ENCODE measurements at regions not wholly inside any gene's neighbourhood (a gene's known extent, or its start where the extent isn't known, plus 50 kb on each side); places are given as distances from the start of the nearest gene placed in this dataset.

GRCh38 chr10:128863411-128863810, 603.6 kb upstream of the MGMT start:
- H3K4me3 ChIP-seq (ENCODE audit: low read length): no peak overlapping the region
- H3K36me3 ChIP-seq (ENCODE audit: insufficient read depth, low read length): no peaks in the 10 kb centered on the region
- no peak overlapping the region for H3K4me2 ChIP-seq (ENCODE audit: low read length)
- H3K79me2 ChIP-seq (replicated peaks; ENCODE audit: insufficient read depth, low read length): no peaks in the 10 kb centered on the region
- H3K9me3 ChIP-seq (ENCODE audit: low read length): no peaks in the 10 kb centered on the region
- TF ChIP-seq, protein P1, sequence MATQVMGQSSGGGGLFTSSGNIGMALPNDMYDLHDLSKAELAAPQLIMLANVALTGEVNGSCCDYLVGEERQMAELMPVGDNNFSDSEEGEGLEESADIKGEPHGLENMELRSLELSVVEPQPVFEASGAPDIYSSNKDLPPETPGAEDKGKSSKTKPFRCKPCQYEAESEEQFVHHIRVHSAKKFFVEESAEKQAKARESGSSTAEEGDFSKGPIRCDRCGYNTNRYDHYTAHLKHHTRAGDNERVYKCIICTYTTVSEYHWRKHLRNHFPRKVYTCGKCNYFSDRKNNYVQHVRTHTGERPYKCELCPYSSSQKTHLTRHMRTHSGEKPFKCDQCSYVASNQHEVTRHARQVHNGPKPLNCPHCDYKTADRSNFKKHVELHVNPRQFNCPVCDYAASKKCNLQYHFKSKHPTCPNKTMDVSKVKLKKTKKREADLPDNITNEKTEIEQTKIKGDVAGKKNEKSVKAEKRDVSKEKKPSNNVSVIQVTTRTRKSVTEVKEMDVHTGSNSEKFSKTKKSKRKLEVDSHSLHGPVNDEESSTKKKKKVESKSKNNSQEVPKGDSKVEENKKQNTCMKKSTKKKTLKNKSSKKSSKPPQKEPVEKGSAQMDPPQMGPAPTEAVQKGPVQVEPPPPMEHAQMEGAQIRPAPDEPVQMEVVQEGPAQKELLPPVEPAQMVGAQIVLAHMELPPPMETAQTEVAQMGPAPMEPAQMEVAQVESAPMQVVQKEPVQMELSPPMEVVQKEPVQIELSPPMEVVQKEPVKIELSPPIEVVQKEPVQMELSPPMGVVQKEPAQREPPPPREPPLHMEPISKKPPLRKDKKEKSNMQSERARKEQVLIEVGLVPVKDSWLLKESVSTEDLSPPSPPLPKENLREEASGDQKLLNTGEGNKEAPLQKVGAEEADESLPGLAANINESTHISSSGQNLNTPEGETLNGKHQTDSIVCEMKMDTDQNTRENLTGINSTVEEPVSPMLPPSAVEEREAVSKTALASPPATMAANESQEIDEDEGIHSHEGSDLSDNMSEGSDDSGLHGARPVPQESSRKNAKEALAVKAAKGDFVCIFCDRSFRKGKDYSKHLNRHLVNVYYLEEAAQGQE (IDR thresholded peaks at IDR 0.05; ENCODE audit: borderline replicate concordance): no peak
- no peak overlapping the region for H2AFZ ChIP-seq (ENCODE audit: low read depth, low read length)
- no peak overlapping the region for H3K9ac ChIP-seq (ENCODE audit: low read length)
- H3F3A ChIP-seq (ENCODE audit: insufficient read depth, low read length, poor library complexity, severe bottlenecking): no peaks in the 10 kb centered on the region
- no peaks in the 10 kb centered on the region for H3K27me3 ChIP-seq (ENCODE audit: insufficient read depth, low read depth, low read length)
- H4K20me1 ChIP-seq (ENCODE audit: insufficient read depth): no peaks in the 10 kb centered on the region
- no peaks in the 10 kb centered on the region for H3K9me2 ChIP-seq (ENCODE audit: insufficient read depth, low read length)
- no peak overlapping the region for H3K27ac ChIP-seq (ENCODE audit: low read length)

DNA sequence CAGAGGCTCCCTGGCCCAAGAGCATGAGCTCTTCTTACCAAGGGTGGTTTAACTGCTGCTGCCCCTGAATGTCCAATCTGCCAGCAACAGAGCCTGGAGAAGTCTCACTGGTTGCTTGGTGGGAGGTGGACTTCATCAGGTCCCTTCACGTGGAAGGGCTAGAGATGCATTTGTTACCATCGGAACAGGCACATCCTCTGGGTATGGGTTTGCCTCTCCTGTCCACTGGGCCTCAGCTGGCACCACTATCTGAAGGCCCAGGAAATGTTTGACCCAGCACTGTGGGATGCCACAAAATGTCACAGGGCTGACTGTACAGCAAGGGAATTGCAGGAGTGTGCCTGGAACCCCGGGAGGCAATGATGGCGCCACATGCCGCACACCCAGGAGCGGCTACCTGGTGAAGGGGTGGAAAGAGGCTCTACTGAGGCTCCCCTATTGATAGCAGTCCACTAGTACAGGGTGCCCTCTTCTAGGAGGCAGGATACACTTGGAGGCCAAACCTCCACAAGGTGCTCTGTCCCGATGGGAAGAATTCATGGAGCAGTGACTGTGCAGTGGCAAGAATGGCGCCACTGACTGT, 603.1 kb upstream of the MGMT start:
- Histone ChIP-seq H3K4me3 (ENCODE audit: low read length) (no peak overlapping the region), H3K9ac (ENCODE audit: low read length) (no peak overlapping the region), H3K27ac (ENCODE audit: low read length) (no peak overlapping the region), H4K20me1 (ENCODE audit: insufficient read depth) (no peaks in the 10 kb centered on the region), H3F3A (ENCODE audit: insufficient read depth, low read length, poor library complexity, severe bottlenecking) (no peaks in the 10 kb centered on the region), H3K36me3 (ENCODE audit: insufficient read depth, low read length) (no peaks in the 10 kb centered on the region), H2AFZ (ENCODE audit: low read depth, low read length) (no peak overlapping the region), H3K79me2 (replicated peaks; ENCODE audit: insufficient read depth, low read length) (no peaks in the 10 kb centered on the region), H3K9me3 (ENCODE audit: low read length) (no peaks in the 10 kb centered on the region), H3K27me3 (ENCODE audit: insufficient read depth, low read depth, low read length) (no peaks in the 10 kb centered on the region), H3K9me2 (ENCODE audit: insufficient read depth, low read length) (no peaks in the 10 kb centered on the region), H3K4me2 (ENCODE audit: low read length) (no peak overlapping the region)
- TF ChIP-seq, protein P1 (IDR thresholded peaks at IDR 0.05; ENCODE audit: borderline replicate concordance): no peak
- TF ChIP-seq MXI1 (conservative IDR thresholded peaks at IDR 0.05; ENCODE audit: poor library complexity, severe bottlenecking): no peak
- TF ChIP-seq TAF1 (IDR thresholded peaks at IDR 0.05; ENCODE audit: low read depth): no peak
- TF ChIP-seq SMC3 (conservative IDR thresholded peaks at IDR 0.05; ENCODE audit: poor library complexity): no peak
- no peak for TF ChIP-seq POLR2AphosphoS5 (IDR thresholded peaks at IDR 0.05)
- TF ChIP-seq RAD21 (conservative IDR thresholded peaks at IDR 0.05): no peak
- TF ChIP-seq, protein P2, sequence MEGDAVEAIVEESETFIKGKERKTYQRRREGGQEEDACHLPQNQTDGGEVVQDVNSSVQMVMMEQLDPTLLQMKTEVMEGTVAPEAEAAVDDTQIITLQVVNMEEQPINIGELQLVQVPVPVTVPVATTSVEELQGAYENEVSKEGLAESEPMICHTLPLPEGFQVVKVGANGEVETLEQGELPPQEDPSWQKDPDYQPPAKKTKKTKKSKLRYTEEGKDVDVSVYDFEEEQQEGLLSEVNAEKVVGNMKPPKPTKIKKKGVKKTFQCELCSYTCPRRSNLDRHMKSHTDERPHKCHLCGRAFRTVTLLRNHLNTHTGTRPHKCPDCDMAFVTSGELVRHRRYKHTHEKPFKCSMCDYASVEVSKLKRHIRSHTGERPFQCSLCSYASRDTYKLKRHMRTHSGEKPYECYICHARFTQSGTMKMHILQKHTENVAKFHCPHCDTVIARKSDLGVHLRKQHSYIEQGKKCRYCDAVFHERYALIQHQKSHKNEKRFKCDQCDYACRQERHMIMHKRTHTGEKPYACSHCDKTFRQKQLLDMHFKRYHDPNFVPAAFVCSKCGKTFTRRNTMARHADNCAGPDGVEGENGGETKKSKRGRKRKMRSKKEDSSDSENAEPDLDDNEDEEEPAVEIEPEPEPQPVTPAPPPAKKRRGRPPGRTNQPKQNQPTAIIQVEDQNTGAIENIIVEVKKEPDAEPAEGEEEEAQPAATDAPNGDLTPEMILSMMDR (IDR thresholded peaks at IDR 0.05; ENCODE audit: poor library complexity, severe bottlenecking): no peak
- TF ChIP-seq EZH2 (IDR thresholded peaks at IDR 0.05; ENCODE audit: borderline replicate concordance, insufficient read depth, low read length, poor library complexity, severe bottlenecking): no peak
- TF ChIP-seq EP300 (conservative IDR thresholded peaks at IDR 0.05; ENCODE audit: poor library complexity, severe bottlenecking): no peak
